Stimulated activated CD4-positive, alpha-beta T cell treated with anti-CD3 and anti-CD28 coated beads, Interleukin-4, amount 100 ng/mL, for 4 hours (primary cell): ENCODE measurements at regions not wholly inside any gene's neighbourhood (a gene's known extent, or its start where the extent isn't known, plus 50 kb on each side); places are given as distances from the start of the nearest gene placed in this dataset.

Experiments
- DNase-seq, 2 experiments: peaks; one replicate each; pipeline ENCODE4 v3.0.0-alpha.2; 2020

DNA sequence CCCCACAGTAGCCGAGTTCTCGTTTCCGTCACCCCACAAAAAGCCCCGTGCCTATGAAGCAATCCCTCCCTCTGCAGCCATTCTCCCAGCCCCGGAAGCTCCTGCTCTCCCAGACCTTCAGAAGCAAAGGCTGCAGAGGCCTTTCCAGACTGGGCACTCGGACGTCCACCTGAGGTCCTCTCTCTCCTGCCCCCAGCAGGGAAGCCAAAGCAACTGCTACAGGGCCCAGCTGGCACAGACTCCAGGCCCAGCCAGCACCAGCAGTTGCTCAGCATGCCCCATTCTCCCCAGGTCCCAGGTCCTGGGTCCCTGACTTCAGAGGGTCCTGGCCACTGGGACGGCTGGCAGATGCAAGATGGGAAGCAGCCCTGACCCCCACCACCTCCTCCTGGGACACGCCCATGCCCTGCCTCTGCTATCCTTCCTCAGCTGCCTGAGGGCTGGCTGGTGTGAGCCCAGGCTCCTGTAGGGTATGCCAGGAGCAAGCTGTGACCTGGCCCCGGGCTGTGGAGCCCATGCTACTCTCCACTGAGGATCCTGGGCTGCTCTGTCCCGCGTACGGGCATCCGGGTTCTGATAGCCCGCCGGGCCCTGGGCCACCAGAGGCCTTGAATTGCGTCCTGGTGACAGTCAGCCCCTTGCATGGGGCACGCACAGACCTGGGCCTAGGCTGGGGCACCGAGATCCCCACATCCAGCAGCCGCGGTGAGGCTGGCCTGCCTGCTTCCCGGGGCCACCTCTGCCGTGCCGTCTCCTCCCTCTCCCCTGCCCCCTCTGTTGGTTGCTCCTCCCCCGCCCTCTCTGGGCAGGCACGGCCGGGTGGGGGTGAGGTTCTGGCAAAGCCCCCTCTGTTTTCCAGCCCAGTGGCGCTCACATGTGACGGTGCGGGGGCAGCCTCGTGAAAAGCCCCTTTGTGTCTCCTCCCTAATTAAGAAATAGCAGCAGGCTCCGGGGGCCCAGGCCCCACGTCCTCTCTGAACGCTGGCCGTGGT, 1310.3 kb downstream of the BRD1 start:
- no peak for DNase-seq

DNA sequence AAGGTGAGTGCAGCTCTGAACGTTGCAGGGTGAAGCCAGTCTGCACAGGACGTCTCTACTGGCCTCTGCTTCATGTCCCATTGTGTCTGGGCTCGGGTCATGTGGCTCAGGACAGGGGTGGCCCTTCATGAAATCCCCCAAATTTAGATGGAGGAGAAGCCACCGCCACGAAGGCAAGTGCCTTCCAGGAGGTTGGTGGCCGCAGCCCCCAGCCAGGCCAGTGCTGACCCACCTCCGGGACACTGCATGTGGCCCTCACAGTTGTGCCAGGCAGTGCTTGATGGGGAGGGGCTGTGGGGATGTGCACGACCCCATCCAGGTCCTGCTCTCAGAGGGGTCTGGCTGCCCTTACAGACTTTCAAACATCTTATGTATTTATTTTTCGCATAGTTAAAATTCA, 1311.1 kb downstream of the BRD1 start:
- no peak for DNase-seq

DNA sequence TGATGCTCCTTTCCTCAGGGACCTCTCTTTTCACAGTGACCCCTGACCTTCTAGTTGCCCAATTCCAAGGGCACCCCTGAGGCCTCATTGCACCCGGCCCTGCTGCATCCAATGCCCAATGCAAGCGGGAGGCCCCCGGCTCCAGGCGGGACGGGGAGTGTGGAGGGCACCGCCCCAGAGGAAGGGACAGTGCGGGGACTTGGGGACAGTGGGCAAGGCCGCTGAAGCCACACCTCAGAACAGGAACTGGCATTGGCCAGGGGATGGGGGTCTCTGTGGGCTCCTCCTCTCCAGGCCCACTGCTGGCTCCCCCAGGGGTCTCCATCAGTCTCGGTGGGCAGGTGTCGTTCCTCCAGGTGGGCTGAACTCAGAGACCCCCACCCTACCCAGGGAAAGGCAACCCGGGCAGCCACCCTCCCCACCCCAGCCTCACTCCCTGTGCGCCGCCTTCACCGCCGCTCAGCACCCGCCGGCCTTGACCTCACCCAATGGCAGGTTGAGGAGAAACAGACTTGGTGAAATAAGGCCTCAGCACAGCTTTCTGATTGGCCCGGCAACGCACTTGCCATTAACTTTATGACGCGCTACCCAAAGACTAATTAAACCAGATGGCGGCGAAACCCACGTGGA, 1312.0 kb downstream of the BRD1 start:
- DNase-seq, result no peak

DNA sequence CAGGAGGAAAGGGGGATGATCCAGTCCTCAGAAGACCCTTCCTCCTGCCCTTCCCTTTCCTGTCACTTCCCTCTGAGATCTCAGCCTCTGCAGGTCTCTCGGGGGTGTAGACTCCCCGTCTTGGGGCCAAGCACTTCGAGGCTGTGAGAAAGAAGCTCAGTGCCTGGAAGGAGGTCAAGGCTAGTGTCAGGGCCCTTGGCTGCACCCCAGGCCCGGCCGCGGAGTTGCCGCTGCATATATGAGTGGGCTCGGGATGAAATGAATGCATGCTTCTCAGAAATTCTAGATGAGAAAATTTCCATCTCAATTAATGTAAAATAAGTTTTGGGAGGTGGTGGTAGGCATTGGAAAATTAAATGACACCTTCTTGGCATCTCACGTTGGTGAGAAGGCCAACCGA, 1313.7 kb downstream of the BRD1 start:
- no peak for DNase-seq

DNA sequence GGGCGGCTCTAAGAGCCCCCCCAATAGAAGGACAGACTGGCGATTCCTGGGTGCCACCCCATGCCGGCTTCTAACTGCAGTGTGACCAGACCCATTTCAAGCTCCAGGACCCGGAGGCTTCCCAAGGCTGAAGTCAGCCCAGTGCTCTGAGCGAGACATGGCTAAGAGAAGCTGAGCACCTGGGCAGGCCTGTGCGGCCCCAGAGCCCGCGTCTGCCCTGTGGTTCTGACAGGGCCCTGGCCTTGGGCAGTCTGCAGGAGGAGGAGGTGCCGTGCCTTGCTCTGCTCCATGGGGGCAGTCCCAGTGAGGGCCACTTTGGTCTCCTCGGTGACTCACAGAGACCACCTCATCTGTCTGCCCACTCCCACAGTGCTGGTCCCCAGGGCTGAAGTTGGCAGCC, 1314.2 kb downstream of the BRD1 start:
- DNase-seq, result no peak

DNA sequence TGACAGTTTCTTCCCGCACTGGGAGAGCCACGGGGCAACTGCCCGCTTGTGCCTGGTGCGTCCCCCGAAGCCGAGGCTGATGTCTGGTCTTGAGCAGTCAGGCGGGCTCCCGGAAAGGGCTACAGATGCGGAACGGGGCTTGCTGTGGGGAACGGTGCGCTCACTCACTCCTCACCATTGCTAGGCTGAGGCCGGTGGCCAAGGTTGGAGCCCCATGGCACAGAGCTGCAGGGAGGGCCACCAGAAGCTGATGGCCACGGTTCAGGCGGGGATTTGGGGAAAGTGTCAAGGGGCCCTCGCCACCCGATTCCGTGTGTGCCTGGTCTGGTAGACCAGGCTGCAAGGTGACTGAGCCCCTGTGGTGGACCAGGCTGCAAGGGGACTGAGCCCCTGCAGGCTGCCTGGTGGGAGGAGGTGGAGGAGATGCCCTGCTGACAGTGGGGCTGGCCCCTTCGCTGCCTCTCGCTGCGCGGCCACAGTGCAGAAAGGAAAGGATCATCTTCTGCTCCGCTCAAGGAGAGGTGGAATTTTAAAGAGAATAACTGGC, 1315.8 kb downstream of the BRD1 start:
- no peak for DNase-seq

DNA sequence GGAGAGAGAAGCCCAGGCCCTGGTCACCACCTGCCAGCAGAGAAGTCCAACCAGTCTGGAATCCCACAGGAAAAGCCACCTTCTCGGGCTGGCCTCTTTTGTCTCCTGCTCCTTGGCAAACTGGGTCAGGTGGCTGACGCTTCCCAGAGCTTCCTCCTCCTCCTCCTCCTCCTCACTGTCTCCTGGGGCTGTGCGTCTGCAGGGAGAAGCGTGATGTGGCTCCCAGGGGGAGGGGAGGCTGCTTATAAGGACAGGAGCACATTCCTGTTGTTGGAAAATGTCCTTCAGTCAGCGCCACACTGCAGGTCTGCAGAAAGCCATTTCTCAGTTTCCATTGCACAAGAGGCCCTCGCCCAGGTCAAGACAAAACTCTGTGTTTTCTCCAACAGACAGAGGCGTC, 1316.5 kb downstream of the BRD1 start:
- no peak for DNase-seq

DNA sequence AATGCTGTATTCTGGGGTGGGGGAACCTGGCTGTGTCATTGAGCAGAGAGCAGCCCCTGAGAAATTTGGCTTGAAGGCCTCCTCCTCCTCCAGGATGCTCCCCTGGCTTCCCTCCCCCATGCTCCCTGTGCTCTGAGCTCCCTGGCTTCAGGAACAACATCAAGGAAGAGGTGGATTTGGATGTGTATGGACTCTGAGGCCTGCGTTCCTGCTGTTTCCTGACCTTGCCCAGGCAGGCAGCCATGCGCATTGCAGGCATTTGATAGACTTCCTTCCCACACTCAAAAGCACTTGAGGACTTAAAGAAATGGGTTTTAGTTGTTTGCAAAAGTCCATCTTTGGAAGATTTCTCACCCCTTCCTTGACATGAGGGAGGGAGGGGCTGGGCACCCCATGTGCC, 1317.1 kb downstream of the BRD1 start:
- DNase-seq, result no peak

DNA sequence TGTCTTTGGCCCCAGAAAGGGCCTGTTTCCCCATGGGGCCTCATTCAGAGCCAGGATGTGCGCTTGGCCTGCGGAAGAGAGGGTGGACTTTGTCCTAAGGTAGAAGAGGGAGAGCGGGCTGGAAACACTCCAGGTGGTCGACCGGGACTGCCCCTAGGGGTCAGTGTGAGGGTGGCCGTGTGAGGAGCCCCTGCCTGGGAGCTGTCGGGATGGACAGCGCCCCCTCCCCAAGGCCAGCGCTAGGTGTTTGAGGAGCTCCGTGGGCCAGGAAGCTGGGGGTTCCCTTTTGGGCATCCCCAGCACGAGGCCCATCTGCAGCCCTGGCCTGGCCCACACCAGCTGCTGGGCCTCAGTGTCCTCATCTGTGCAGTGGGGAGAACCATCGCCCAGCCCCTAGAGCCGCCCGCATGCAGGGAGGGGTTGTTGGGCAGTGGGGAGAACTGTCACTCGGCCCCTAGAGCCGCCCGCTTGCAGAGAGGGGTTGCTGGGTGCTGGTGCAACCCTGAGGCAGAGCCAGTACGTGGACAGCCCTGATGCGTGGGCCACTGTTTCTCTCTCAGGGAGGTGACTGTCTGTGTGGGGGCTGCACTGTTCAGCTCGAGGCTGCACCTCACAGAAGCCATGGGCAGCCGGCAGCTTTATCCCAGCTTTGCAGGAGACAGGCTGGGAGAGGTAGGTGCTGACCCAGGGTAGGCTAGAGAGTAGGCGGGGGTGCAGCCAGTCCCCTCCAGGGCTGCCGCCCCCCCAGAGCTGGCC, 1319.9 kb downstream of the BRD1 start:
- no peak for DNase-seq

DNA sequence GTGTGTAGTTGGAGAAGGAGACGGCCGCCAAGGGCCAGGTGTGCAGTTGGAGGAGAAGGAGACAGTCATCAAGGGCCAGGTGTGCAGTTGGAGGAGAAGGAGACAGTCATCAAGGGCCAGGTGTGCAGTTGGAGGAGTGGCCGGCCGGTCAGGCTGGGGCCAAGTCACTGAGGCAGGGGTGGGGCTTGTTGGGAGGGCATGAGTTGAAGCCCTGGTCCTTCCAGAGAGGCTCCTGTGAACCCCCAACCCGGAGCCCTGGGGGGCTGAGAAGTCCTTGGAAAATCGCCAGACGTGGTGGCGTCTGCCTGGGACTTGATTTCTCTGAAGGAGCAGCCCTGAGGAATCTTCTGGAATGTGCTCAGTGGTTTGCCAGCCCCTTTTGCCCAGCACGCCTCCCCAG, 1320.5 kb downstream of the BRD1 start:
- DNase-seq, result no peak

DNA sequence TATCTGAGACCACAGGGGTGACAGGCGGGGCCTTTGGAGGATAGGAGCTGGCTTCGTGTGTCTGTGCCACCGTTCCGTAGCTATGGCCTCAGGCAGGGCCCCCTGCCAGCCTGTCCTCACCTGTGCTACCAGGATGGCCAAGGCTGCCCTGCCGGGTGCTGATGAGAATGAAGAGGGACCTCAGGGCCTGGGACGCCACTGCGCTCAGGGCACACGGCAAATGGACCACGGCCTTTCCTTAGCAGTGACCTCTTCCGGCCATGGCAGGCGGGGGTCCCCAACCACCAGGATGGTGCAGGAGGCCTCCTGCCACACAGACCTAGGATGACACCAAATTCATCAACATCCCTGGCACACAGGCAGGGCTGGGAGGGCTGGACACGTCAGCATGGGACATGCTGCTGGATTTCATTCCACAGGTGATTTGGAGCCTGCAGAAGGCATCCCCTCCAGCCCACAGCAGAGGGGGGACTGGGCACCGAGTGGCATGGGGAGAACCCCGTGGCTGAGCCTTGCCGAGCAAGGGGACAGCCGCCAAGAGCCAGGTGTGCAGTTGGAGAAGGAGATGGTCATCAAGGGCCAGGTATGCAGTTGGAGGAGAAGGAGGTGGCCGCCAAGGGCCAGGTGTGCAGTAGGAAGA, 1321.0 kb downstream of the BRD1 start:
- DNase-seq, result no peak

DNA sequence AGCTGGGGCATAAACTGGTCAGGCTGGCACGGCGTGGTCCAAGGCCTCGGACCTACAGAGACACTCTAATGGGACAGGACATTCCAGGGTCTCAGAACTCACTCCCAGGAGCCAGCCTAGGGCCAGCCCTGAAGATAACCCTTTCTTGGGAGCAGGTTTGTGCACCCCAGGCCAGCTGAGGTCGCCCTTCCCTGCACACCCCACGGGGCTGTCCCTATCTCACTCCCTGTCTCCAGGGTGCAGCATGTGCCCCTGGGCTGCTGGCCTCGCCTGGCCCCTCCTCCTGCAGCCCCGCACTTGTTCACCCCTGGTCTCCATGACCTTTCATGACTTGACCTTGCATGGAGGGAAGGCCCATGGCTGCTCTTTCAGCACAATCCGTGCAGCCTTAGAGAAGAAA, 1321.8 kb downstream of the BRD1 start:
- no peak for DNase-seq

DNA sequence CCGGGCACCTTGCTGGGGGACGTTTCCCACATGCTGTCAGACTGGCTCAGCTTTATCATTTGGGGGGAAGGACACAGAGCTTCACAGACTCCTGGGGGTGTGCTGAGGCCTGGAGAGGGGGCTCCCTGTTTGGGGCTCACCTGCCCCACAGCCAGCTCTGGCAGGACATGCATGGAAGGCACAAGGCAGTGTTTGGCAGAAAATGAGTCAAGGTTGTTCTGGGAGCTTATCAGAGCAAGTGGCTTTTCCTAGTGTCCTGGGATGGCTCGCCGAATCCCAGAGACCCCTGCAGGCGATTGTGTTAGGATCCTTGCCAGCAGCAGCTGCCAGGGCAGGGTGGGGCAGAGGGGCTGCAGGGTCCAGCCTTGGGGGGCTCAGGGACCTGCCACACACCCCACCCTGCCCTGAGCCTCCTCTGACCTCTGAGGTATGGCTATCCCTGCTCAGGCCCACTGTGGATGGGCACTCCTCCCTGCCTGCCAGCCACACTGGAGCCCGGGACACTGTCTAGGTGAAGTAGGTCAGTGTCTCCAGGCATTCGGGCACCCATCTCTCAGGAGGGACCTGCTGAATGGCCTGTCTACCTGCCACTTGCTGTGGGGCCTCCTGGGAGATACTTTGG, 1323.0 kb downstream of the BRD1 start:
- DNase-seq, result no peak

DNA sequence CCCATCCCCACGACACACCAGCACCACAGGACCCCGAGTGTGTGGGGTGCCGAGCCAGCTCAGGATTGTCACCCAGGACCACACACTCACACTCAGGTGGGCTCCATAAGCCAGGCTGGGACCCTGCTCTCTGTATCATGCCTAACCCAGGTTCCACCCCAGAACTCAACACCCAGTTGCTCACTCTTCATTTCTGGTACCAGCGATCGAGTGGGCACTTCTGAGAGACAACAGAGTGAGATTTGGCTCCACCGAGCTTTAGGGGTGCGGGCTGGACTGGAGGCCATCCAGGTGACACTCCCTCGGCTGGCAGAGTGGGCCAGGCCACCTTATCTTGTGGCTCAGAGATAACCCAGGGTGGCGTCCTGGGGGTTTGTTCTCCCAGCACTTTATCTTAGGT, 1323.8 kb downstream of the BRD1 start:
- no peak for DNase-seq

DNA sequence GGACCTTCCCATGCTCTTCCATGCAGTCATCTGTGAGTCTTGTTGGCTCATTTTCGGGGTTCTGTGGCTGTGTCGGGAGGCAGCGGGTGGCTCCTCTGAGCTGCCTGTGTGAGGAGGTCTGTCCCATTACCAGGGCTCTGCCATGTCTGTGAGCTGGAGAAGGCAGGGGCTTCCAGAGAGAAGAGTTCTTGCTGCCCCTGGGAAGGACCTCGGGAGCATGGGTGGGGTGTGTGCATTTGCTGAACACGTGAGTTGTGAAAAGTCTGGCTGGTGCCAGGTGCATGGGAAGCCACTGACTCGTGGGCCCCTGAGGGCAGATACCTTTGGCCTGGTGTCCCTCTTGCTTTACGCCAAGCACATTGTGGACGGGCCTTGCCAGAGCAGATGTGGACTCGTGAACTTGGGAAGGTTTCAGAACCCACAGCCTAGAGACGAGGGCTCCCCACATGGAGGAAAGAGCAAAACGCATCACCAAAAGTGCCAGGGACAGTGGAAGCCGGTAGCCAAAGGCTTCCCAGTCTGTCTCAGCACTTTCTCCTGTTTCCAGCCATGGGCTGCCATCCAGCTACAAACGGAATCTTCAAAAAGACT, 1324.5 kb downstream of the BRD1 start:
- DNase-seq, result no peak

DNA sequence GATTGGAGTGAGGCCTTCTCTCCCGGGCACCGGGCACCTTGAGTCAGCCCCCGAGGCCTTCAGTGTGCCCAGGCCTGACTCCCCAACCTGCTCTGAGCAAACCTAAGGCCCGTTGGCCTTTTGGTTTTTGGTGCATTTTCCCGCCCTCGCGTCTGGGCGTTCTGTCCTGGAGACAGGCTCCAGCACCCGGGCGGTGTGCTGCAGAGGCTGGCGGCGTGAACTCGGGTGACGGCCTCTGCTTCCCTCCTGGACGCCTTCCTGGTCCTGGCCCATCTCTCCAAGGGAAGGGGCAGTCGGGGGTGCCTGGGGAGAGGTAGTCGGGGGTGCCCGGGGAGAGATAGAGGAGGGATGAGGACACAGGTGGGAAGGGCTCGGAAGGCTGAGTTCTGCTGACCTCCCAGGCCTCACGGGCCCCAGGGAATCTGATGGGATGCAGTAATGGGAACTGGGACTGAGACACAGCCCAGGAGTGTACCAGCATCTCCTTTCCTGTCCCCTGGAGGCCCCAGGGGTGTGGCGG, 1326.4 kb downstream of the BRD1 start:
- no peak for DNase-seq

DNA sequence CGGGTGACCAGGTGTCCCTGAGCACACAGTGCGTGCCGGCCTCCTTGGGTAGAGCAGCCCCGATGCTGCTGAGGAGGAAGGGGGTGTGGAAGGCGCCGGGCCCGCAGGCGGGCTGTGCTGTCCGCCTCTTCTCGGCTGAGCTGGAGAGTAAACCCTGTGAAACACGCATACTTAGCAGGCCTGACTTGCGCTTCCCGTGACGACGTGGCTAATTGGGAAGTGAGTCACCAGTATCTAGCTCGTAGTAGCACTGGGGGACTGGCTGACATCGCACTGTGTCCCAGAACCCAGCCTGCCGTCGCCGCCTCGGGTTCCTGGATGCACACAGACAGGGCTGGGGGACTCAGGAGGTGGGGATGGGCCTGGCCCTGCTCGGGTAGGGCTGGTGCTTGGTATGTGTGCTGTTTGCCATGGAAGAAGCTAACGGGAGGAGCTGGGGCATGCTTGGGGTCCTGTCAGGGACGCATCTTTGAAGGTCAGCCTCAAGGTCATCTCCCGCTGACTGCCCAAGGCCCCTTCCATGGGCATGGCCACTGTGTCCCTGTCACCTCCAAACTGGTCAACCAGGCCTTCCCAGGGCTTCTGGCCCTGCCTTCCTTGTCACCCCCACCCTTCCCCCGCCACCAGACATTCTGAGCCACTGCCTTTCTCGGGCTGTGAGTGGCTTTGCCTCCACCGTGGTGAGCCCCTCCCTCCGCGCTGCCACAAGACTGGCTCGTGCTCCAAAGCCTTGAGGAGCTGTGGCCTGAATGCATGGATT, 1327.0 kb downstream of the BRD1 start:
- DNase-seq, result no peak

DNA sequence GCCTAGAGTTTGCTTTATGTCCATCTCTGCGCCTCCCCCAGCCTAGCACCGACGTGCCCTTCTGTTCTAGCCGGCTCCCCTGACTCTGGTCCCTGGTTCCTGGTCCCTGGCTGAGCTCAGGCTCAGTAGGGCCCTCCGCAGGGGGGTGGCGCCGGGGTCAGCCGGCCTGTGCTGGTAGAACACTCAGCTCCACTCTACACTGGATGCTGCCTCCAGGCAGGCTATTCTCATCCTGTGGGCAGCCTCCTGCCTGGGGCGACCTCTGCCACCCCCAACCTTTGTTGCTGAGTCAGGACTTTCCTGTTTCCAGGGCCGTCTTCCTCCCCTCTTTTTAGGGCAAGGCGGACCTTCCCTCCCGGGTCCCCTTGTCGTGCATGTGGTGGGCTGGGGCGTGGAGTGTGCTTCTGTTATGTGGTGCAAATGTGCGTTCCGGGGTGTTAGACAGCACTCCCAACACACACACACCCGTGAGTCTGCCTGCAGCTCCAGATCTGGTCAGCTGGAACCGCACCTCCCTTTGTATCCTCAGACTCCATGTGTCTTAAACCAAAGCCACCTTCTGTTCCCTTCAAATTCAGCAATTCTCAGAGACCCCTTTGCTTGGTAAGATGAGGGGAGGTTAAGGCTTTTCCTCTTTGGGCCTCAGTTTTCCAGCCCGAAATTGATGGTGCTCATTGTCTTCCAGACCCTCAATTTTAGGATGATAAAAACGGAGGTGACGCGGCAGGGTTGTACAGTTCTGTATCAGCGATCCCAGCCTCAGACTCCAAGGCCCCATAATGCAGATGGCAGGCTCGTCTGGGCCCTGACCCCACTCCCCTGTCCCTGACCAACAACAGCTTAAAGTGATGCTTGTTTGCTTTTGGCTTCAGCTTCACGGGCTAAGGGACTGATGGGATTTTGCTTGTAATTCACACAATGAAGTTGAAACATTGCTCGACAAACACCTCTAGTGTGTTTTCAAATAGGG, 1327.9 kb downstream of the BRD1 start:
- no peak for DNase-seq

DNA sequence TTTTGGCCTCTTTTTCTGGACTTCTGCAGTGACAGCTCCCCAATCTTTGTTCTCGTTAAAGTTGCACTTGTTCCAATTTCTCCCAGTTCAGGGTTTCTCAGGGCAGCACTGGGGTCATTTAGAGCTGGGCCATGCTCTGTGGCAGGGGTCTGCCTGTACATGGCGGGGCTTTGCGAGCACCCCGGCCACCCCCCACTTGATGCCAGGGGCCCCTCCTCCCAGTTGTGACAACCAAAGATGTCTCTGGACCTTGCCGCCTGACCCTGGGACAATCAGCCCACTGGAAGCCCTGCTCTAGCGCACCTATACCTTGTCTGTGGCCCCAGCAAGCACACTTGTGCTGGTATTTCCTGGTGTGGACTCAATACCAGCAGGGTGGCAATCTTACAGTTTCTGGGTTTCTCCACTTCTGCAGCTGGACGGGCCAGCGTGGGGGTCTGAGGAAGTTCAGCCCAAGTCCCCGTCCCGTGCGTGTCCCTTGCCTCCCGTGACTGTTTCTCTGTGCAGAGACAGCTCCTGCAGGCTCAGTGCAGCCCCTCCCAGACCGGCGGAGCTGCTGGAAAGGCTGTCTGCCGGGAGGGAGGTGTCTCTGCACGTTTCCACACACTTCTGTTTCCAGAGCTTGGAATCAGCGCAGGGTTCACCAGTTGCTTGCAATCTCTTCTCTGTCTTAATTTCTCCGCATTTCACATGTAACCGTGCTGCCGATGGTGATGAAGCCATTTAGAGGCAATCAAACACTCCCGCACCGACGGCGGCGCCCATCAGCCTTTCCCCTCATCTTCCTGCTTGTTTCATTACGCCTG, 1328.9 kb downstream of the BRD1 start:
- no peak for DNase-seq
